IMR-90 (cell line): ENCODE measurements at regions not wholly inside any gene's neighbourhood (a gene's known extent, or its start where the extent isn't known, plus 50 kb on each side); places are given as distances from the start of the nearest gene placed in this dataset.

Experiments
- BHLHE40 ChIP-seq: fragments of 150-350 bp; IDR thresholded peaks from 2 replicates; pipeline ENCODE4 v1.6.1; 2016; ENCODE audit warnings: mild to moderate bottlenecking, low read depth, low read length
- CEBPB ChIP-seq: IDR thresholded peaks from 2 replicates; pipeline ENCODE4 v1.6.1; 2012; ENCODE audit warnings: low read depth, low read length, improper control_type of control experiment
- CTCF ChIP-seq: conservative IDR thresholded peaks from 2 replicates; pipeline ENCODE4 v1.5.1; 2012; ENCODE audit warnings: mild to moderate bottlenecking, low read depth, low read length, improper control_type of control experiment
- USF2 ChIP-seq: fragments of 150-350 bp; IDR thresholded peaks from 2 replicates; pipeline ENCODE4 v1.6.1; 2017; ENCODE audit warnings: mild to moderate bottlenecking, antibody characterized with exemption, low read length, low read depth

- TF ChIP-seq BHLHE40 (no peak), CTCF (no peak), CEBPB (no peak), USF2 (no peak)
Observed at GRCh38 chr7:42403831-42404230, 166.8 kb upstream of the GLI3 start.
